CD4-positive, alpha-beta T cell (primary cell): ENCODE measurements at regions not wholly inside any gene's neighbourhood (a gene's known extent, or its start where the extent isn't known, plus 50 kb on each side); places are given as distances from the start of the nearest gene placed in this dataset.

Experiments
- ATAC-seq: fragments of 200-7000 bp; cut with Tn5 transposase; one replicate; pipeline ENCODE4 v1.10.0; 2022; ENCODE audit warnings: mild to moderate bottlenecking; ENCODE audit not compliant: poor library complexity
- CTCF ChIA-PET: fragments of 350-600 bp; sonication (Branson Sonifier 250); formaldehyde crosslinking; loops from one replicate; lab custom pipeline; 2021; ENCODE audit warnings: antibody characterized with exemption, inconsistent platforms; lab: Charles Lee
- POLR2A ChIA-PET: fragments of 350-600 bp; sonication (Branson Sonifier 250); formaldehyde crosslinking; loops from one replicate; lab custom pipeline; 2021; ENCODE audit warnings: antibody characterized with exemption, inconsistent platforms; lab: Charles Lee
- DNase-seq, 14 experiments: peaks; one replicate each; pipeline ENCODE4 v3.0.0-alpha.2; 2013 to 2020; ENCODE audit warnings: mixed read lengths in 2 of 14
- H3K27ac ChIP-seq, 2 donors: one replicate each; pipeline versions ENCODE4 v1.5.1 to v1.7.0; 2013; ENCODE audit warnings: low read length in 2 of 2, low read depth in 1 of 2, mild to moderate bottlenecking in 1 of 2
- H3K27me3 ChIP-seq, 2 experiments: 1 replicate in 1 of 2; 2 replicates in 1 of 2; pipeline versions ENCODE4 v1.6.1 to v1.7.0; 2013; ENCODE audit warnings: low read length in 2 of 2, control low read depth in 1 of 2, mild to moderate bottlenecking in 1 of 2, moderate library complexity in 1 of 2; ENCODE audit not compliant: insufficient read depth in 2 of 2, control insufficient read depth in 1 of 2
- H3K36me3 ChIP-seq: one replicate; pipeline ENCODE4 v1.6.1; 2013; ENCODE audit warnings: low read length, control low read depth; ENCODE audit not compliant: insufficient read depth
- H3K4me1 ChIP-seq: one replicate; pipeline ENCODE4 v1.6.1; 2013; ENCODE audit warnings: low read length, control low read depth; ENCODE audit not compliant: insufficient read depth
- H3K4me3 ChIP-seq: one replicate; pipeline ENCODE4 v1.5.1; 2013; ENCODE audit warnings: mild to moderate bottlenecking, low read length, moderate library complexity
- H3K9me3 ChIP-seq, 2 experiments: 1 replicate in 1 of 2; 2 replicates in 1 of 2; pipeline versions ENCODE4 v1.6.1 to v1.7.0; 2013; ENCODE audit warnings: low read length in 2 of 2, mild to moderate bottlenecking in 2 of 2, control low read depth in 1 of 2, moderate library complexity in 1 of 2; ENCODE audit not compliant: control insufficient read depth in 1 of 2, insufficient read depth in 1 of 2
- H3K27ac Mint-ChIP-seq: one replicate; pipeline ENCODE4 v1.8.0; 2020; ENCODE audit warnings: mixed read lengths
- H3K27me3 Mint-ChIP-seq: one replicate; pipeline ENCODE4 v1.8.0; 2021; ENCODE audit warnings: mixed read lengths
- H3K36me3 Mint-ChIP-seq: one replicate; pipeline ENCODE4 v1.8.0; 2021; ENCODE audit warnings: low read depth, mixed read lengths
- H3K4me1 Mint-ChIP-seq: one replicate; pipeline ENCODE4 v1.8.0; 2021; ENCODE audit warnings: low read depth, mixed read lengths
- H3K4me3 Mint-ChIP-seq: one replicate; pipeline ENCODE4 v1.8.0; 2020; ENCODE audit warnings: mild to moderate bottlenecking, mixed read lengths
- H3K9me3 Mint-ChIP-seq: one replicate; pipeline ENCODE4 v1.8.0; 2020; ENCODE audit warnings: mixed read lengths
- CTCF ChIP-seq: fragments of 200-600 bp; IDR thresholded peaks from one replicate; pipeline ENCODE4 v1.8.0; 2022; ENCODE audit warnings: antibody characterized with exemption, mild to moderate bottlenecking
- intact Hi-C, 2 experiments: fragments of 100-400 bp; cut with DNase I in 1 of 2; cut with micrococcal nuclease in 1 of 2; formaldehyde crosslinking; loops; one replicate each; pipeline versions ENCODE4 v1.15.1 to v1.9.0; 2023 to 2025; cut with DNase I, micrococcal nuclease

GRCh38 chr9:107644733-107645463 lies 155.3 kb upstream of the KLF4 start:
- Mint-ChIP-seq H3K36me3 (no peaks in the 10 kb centered on the region), H3K27me3 (peaks cover 27% of the 10 kb centered on the region), H3K4me3 (no peak overlapping the region), H3K9me3 (peaks cover 7% of the 10 kb centered on the region), H3K27ac (no peak overlapping the region), H3K4me1 (no peaks in the 10 kb centered on the region)
- DNase-seq: peak in 3 of 14 experiments; percentile 3 to 21 (median 17)
- Histone ChIP-seq H3K27ac (no peak overlapping the region), H3K4me3 (no peak overlapping the region), H3K9me3 (peaks cover 0 to 5% of the 10 kb centered on the region in 2 experiments), H3K27me3 (peaks cover 0 to 3% of the 10 kb centered on the region in 2 experiments), H3K4me1 (no peaks in the 10 kb centered on the region), H3K36me3 (no peaks in the 10 kb centered on the region)
- intact Hi-C loops: no loop called here
- no peak for ATAC-seq
- no peak for TF ChIP-seq CTCF
- POLR2A ChIA-PET: no interaction called here
- CTCF ChIA-PET: no interaction called here

- Mint-ChIP-seq H3K36me3 (no peaks in the 10 kb centered on the region), H3K4me1 (peaks cover 9% of the 10 kb centered on the region), H3K4me3 (no peak overlapping the region), H3K9me3 (peaks cover 7% of the 10 kb centered on the region), H3K27me3 (peaks cover 59% of the 10 kb centered on the region), H3K27ac (no peak overlapping the region)
- Histone ChIP-seq H3K4me3 (no peak overlapping the region), H3K36me3 (no peaks in the 10 kb centered on the region), H3K27me3 (peaks cover 11 to 17% of the 10 kb centered on the region in 2 experiments), H3K4me1 (peaks cover 3% of the 10 kb centered on the region), H3K9me3 (peaks cover 0 to 12% of the 10 kb centered on the region in 2 experiments), H3K27ac (no peak overlapping the region)
- CTCF ChIA-PET: no interaction called here
- TF ChIP-seq CTCF: no peak
- intact Hi-C loops: no loop called here
- no peak for DNase-seq
- no peak for ATAC-seq
- POLR2A ChIA-PET: no interaction called here
Measured at GRCh38 chr9:107639426-107639825, 149.9 kb upstream of the KLF4 start.

GRCh38 chr9:107638521-107639310 lies 149.1 kb upstream of the KLF4 start:
- POLR2A ChIA-PET: no interaction called here
- ATAC-seq (no peak), DNase-seq (peak in 3 of 14 experiments; percentile 21 to 63 (median 43))
- Mint-ChIP-seq H3K4me3 (no peak overlapping the region), H3K4me1 (peaks cover 9% of the 10 kb centered on the region), H3K9me3 (peaks cover 7% of the 10 kb centered on the region), H3K36me3 (no peaks in the 10 kb centered on the region), H3K27ac (no peak overlapping the region), H3K27me3 (peaks cover 61% of the 10 kb centered on the region)
- intact Hi-C loops: no loop called here
- H3K9me3 ChIP-seq: peaks cover 0 to 12% of the 10 kb centered on the region in 2 experiments
- H3K36me3 ChIP-seq: no peaks in the 10 kb centered on the region
- no peak overlapping the region for H3K27ac ChIP-seq
- H3K4me1 ChIP-seq: peaks cover 3% of the 10 kb centered on the region
- no peak for TF ChIP-seq CTCF
- CTCF ChIA-PET: no interaction called here
- no peak overlapping the region for H3K4me3 ChIP-seq
- peaks cover 11 to 17% of the 10 kb centered on the region in 2 experiments for H3K27me3 ChIP-seq
